GM21619 (cell line): ENCODE measurements at regions not wholly inside any gene's neighbourhood (a gene's known extent, or its start where the extent isn't known, plus 50 kb on each side); places are given as distances from the start of the nearest gene placed in this dataset.
"Not testable (repeated sequence)": the region's sequence is repeated elsewhere in the genome, so short reads cannot be mapped to it uniquely, and the experiment has no call there.

Experiments used
- ATAC-seq: cut with Tn5 transposase; IDR thresholded peaks from one replicate; pipeline ENCODE4 v1.9.1; 2021; ENCODE audit not compliant: unreplicated experiment

- no peak for ATAC-seq
These were observed 59.4 kb upstream of the TLL1 start for GRCh38 chr4:165813606-165814005.

- ATAC-seq: no peak
These were observed 58.6 kb upstream of the TLL1 start for GRCh38 chr4:165814256-165815020.

GRCh38 chr4:165819126-165819525 is 53.9 kb upstream of the TLL1 start:
- ATAC-seq: not testable (repeated sequence)
